HCT116 (cell line): ENCODE measurements at regions not wholly inside any gene's neighbourhood (a gene's known extent, or its start where the extent isn't known, plus 50 kb on each side); places are given as distances from the start of the nearest gene placed in this dataset.

Experiments
- ATAC-seq: fragments of 200-7000 bp; cut with Tn5 transposase; 2 replicates; pipeline ENCODE4 v1.9.1; 2020; ENCODE audit warnings: mild to moderate bottlenecking, moderate library complexity
- BruUV-seq: library from RNA; stranded (reverse); fragments of 400-500 nt; replicated peaks from 2 replicates; lab custom pipeline; 2021; lab: Mats Ljungman, UMichigan
- CTCF ChIA-PET: fragments of 300-600 bp; sonication (Branson Sonifier 250); formaldehyde crosslinking; loops from one replicate; lab custom pipeline; 2021; ENCODE audit warnings: antibody characterized with exemption; lab: Charles Lee
- POLR2A ChIA-PET: fragments of 300-600, 350-600 bp; sonication (Branson Sonifier 250); formaldehyde crosslinking; loops from one replicate; lab custom pipeline; 2021; ENCODE audit warnings: antibody characterized with exemption; lab: Charles Lee
- RAD21 ChIA-PET, 2 experiments: fragments of 300-600 bp; sonication (Branson Sonifier 250); formaldehyde crosslinking; loops; one replicate each; lab custom pipeline; 2023; ENCODE audit warnings: low total read pairs in 2 of 2; ENCODE audit not compliant: uncharacterized antibody in 2 of 2, unreplicated experiment in 2 of 2, low non-redundant PET in 1 of 2; lab: Charles Lee
- DNase-seq: peaks from one replicate; pipeline ENCODE4 v3.0.0-alpha.2; 2010; ENCODE audit warnings: low read depth, low spot score
- H2AFZ ChIP-seq: fragments of 200-600 bp; shearing (Covaris generic), sonication (generic); 2 replicates; pipeline ENCODE4 v1.6.1; 2017; ENCODE audit warnings: low read depth, mixed run types, mixed read lengths, antibody characterized with exemption, low read length; ENCODE audit not compliant: poor library complexity, severe bottlenecking
- H3K27ac ChIP-seq: 2 replicates; pipeline ENCODE4 v1.5.1; 2012; ENCODE audit warnings: low read depth, low read length
- H3K27me3 ChIP-seq: fragments of 200-600 bp; sonication (generic); 2 replicates; pipeline ENCODE4 v1.6.1; 2016; ENCODE audit warnings: mixed run types, low read length, mixed read lengths; ENCODE audit not compliant: insufficient read depth
- H3K36me3 ChIP-seq, 2 experiments: fragments of 200-500 bp in 1 of 2; fragments of 200-600 bp in 1 of 2; sonication (Bioruptor generic) in 1 of 2; sonication (generic) in 1 of 2; 2 replicates each; pipeline versions ENCODE4 v1.5.1 to v1.6.1; 2014 to 2016; ENCODE audit warnings: low read length in 2 of 2, inconsistent platforms in 1 of 2, mixed read lengths in 1 of 2, mixed run types in 1 of 2; ENCODE audit not compliant: insufficient read depth in 2 of 2, control insufficient read depth in 1 of 2
- H3K4me1 ChIP-seq, 2 experiments: fragments of 200-600 bp in 1 of 2; sonication (generic) in 1 of 2; 2 replicates each; pipeline versions ENCODE4 v1.5.1 to v1.6.1; 2012 to 2017; ENCODE audit warnings: low read length in 2 of 2, inconsistent platforms in 1 of 2, mild to moderate bottlenecking in 1 of 2, mixed read lengths in 1 of 2, mixed run types in 1 of 2, moderate library complexity in 1 of 2; ENCODE audit not compliant: insufficient read depth in 2 of 2, control insufficient read depth in 1 of 2
- H3K4me2 ChIP-seq: fragments of 200-600 bp; sonication (generic); 2 replicates; pipeline ENCODE4 v1.6.1; 2017; ENCODE audit warnings: mixed run types, low read length, mixed read lengths
- H3K4me3 ChIP-seq, 2 experiments: fragments of 200-600 bp in 1 of 2; sonication (generic) in 1 of 2; replicated peaks in 1 of 2; 2 replicates each; pipeline ENCODE4 v1.5.1; 2011 to 2016; ENCODE audit warnings: low read length in 2 of 2, control low read depth in 1 of 2, low read depth in 1 of 2, mild to moderate bottlenecking in 1 of 2, mixed read lengths in 1 of 2, mixed run types in 1 of 2
- H3K79me2 ChIP-seq: fragments of 200-600 bp; sonication (generic); 2 replicates; pipeline ENCODE4 v1.6.1; 2017; ENCODE audit warnings: mild to moderate bottlenecking, mixed run types, low read length, moderate library complexity, mixed read lengths; ENCODE audit not compliant: insufficient read depth
- H3K9ac ChIP-seq: fragments of 200-600 bp; sonication (generic); 2 replicates; pipeline ENCODE4 v1.6.1; 2016; ENCODE audit warnings: low read length, mixed read lengths
- H3K9me2 ChIP-seq: fragments of 200-600 bp; sonication (generic), shearing (Covaris generic); 2 replicates; pipeline ENCODE4 v1.6.1; 2017; ENCODE audit warnings: mixed run types, mild to moderate bottlenecking, moderate library complexity; ENCODE audit not compliant: insufficient read depth
- H3K9me3 ChIP-seq, 2 experiments: fragments of 200-500 bp in 1 of 2; fragments of 200-600 bp in 1 of 2; sonication (Bioruptor generic) in 1 of 2; sonication (generic) in 1 of 2; 2 replicates each; pipeline ENCODE4 v1.6.1; 2014 to 2017; ENCODE audit warnings: low read length in 2 of 2, mixed read lengths in 2 of 2, inconsistent platforms in 1 of 2, low read depth in 1 of 2, mild to moderate bottlenecking in 1 of 2, mixed run types in 1 of 2, moderate library complexity in 1 of 2; ENCODE audit not compliant: control insufficient read depth in 1 of 2, insufficient read depth in 1 of 2
- H4K20me1 ChIP-seq: fragments of 200-600 bp; sonication (generic), shearing (Covaris generic); 2 replicates; pipeline ENCODE4 v1.6.1; 2017; ENCODE audit warnings: mixed run types, mild to moderate bottlenecking, moderate library complexity; ENCODE audit not compliant: insufficient read depth
- ELF1 ChIP-seq: IDR thresholded peaks from 2 replicates; pipeline ENCODE4 v1.6.1; 2012; ENCODE audit warnings: low read depth, borderline replicate concordance
- EZH2 ChIP-seq: fragments of 200-600 bp; sonication (generic); IDR thresholded peaks from 2 replicates; pipeline ENCODE4 v1.6.1; 2017; ENCODE audit warnings: antibody characterized with exemption, mixed run types
- RAD21 ChIP-seq: IDR thresholded peaks from 2 replicates; pipeline ENCODE4 v1.6.1; 2012; ENCODE audit warnings: low read depth, mild to moderate bottlenecking
- SRF ChIP-seq: IDR thresholded peaks from 2 replicates; pipeline ENCODE4 v1.6.1; 2012; ENCODE audit warnings: low read depth
- YY1 ChIP-seq: IDR thresholded peaks from 2 replicates; pipeline ENCODE4 v1.6.1; 2011; ENCODE audit warnings: low read length, low read depth, moderate library complexity, mild to moderate bottlenecking; ENCODE audit not compliant: insufficient replicate concordance; ENCODE audit errors: extremely low read depth
- ZNF274 ChIP-seq: fragments of 200-500 bp; sonication (Bioruptor generic); IDR thresholded peaks from 2 replicates; pipeline ENCODE4 v1.6.1; 2014; ENCODE audit warnings: mild to moderate bottlenecking, low read depth, low read length, inconsistent platforms
- intact Hi-C: fragments of 100-400 bp; cut with micrococcal nuclease; formaldehyde crosslinking; loops from 2 replicates; pipeline ENCODE4 v1.10.0; 2022
- TF ChIP-seq, protein P1 (sequence below), 3 experiments: fragments of 200-600 bp in 1 of 3; sonication (generic) in 1 of 3; IDR thresholded peaks in 2 of 3; conservative IDR thresholded peaks in 1 of 3; 2 replicates each; pipeline ENCODE4 v1.5.1; 2012 to 2017; ENCODE audit warnings: low read depth in 2 of 3, low read length in 2 of 3, antibody characterized with exemption in 1 of 3, borderline replicate concordance in 1 of 3, control low read depth in 1 of 3, mild to moderate bottlenecking in 1 of 3, mixed read lengths in 1 of 3, mixed run types in 1 of 3, moderate library complexity in 1 of 3; ENCODE audit not compliant: insufficient read depth in 1 of 3

DNA sequence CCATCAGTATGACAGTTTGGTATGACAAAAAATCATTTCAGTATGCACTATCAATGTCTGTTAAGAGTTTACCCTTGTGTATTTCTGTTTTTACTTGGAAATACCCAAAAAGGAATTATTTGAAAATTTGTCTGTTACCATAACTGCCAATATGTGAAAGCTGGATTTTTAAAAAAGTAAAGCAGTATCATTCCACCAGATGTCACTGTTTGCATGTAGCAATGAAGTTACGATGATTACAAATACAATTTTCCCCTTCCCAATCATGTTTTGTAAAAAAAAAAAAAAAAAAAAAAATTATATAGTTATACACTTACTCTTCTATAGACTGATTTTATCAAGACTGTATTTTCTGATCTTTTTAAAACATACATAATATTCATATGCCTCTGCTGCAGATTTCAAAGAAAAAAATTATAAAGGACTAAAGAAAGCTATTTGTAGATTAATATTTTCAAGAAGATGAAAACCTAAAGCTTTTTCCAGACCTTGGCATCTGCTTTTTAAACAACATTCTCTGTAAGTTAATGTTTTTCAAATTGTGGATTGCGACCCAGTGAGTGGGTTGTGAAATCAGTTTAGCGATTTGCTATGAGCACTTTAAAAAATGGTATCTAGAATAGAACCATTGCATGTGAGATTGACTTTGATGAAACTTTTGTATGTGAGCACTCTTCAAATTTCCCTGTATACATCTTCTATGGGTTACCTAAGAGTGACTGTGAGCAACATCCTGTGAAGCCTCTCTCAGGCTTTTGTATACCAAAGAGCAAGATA lies 114.2 kb downstream of the TTC6 start:
- no TSS peak for BruUV-seq
- CTCF ChIA-PET: interaction anchor here (0.6 to 3.9 kb wide), 20 partner anchors 9 to 1305 kb away, joined by 3 to 65 read pairs (median 4); no protein-coding TSS in a partner anchor
- DNase-seq: peak; percentile 16

More for the DNA sequence above, 114.2 kb downstream of the TTC6 start:
- H3K9me3 ChIP-seq: no peaks in the 10 kb centered on the region
- H3K4me1 ChIP-seq: no peaks in the 10 kb centered on the region
- H2AFZ ChIP-seq: no peak overlapping the region
- no peaks in the 10 kb centered on the region for H3K27me3 ChIP-seq
- no peaks in the 10 kb centered on the region for H3K79me2 ChIP-seq
- ATAC-seq: no peak
- H3K27ac ChIP-seq: no peak overlapping the region
- H3K9ac ChIP-seq: no peak overlapping the region
- H4K20me1 ChIP-seq: no peaks in the 10 kb centered on the region
- H3K4me3 ChIP-seq: no peak overlapping the region
- ChIA-PET POLR2A (no interaction called here), RAD21 (interaction anchor here (0.6 to 1.6 kb wide), 5 partner anchors 23 to 542 kb away, joined by 3 to 11 read pairs (median 5); no protein-coding TSS in a partner anchor)
- no peak overlapping the region for H3K4me2 ChIP-seq
- no peaks in the 10 kb centered on the region for H3K36me3 ChIP-seq
- intact Hi-C loops: loop anchor here (1.0 to 10.0 kb wide), 2 partner anchors 165 to 465 kb away; no protein-coding TSS in a partner anchor
- TF ChIP-seq, protein P1, sequence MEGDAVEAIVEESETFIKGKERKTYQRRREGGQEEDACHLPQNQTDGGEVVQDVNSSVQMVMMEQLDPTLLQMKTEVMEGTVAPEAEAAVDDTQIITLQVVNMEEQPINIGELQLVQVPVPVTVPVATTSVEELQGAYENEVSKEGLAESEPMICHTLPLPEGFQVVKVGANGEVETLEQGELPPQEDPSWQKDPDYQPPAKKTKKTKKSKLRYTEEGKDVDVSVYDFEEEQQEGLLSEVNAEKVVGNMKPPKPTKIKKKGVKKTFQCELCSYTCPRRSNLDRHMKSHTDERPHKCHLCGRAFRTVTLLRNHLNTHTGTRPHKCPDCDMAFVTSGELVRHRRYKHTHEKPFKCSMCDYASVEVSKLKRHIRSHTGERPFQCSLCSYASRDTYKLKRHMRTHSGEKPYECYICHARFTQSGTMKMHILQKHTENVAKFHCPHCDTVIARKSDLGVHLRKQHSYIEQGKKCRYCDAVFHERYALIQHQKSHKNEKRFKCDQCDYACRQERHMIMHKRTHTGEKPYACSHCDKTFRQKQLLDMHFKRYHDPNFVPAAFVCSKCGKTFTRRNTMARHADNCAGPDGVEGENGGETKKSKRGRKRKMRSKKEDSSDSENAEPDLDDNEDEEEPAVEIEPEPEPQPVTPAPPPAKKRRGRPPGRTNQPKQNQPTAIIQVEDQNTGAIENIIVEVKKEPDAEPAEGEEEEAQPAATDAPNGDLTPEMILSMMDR (IDR thresholded peaks at IDR 0.05 in 2 of 3, conservative IDR thresholded peaks at IDR 0.05 in 1 of 3; ENCODE audit: borderline replicate concordance in 1 of 3, insufficient read depth in 1 of 3, low read depth in 2 of 3, low read length in 2 of 3): peak; percentile 39 to 52 (median 40); a peak in 3 of 6 replicates
- TF ChIP-seq ELF1 (no peak), SRF (no peak), EZH2 (no peak), RAD21 (peak; percentile 61), YY1 (no peak), ZNF274 (no peak)
- no peaks in the 10 kb centered on the region for H3K9me2 ChIP-seq
